ENCODE measurements at regions not wholly inside any gene's neighbourhood (a gene's known extent, or its start where the extent isn't known, plus 50 kb on each side); places are given as distances from the start of the nearest gene placed in this dataset.
"Not testable (repeated sequence)": the region's sequence is repeated elsewhere in the genome, so short reads cannot be mapped to it uniquely, and the experiment has no call there.

DNA sequence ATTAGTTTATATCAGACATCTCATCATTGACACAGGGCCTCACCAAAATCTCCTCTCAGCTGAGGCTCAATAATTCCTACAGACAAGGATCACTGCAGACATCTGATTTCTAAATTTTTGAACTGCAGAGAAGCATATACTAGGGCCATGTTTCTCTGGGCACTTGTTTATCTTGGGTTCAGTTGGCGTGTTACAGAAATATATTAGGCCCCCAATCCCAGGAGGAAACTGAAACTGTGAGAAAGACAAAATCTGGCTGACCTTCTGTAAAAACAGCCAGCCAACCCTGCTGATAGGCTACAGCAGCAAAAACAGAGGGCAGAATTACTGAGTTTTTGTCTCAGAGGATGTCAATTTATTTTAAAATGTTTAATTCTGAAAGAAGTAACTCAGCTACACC lies 634.6 kb downstream of the ETNK1 start:
- TF ChIP-seq, protein P1, sequence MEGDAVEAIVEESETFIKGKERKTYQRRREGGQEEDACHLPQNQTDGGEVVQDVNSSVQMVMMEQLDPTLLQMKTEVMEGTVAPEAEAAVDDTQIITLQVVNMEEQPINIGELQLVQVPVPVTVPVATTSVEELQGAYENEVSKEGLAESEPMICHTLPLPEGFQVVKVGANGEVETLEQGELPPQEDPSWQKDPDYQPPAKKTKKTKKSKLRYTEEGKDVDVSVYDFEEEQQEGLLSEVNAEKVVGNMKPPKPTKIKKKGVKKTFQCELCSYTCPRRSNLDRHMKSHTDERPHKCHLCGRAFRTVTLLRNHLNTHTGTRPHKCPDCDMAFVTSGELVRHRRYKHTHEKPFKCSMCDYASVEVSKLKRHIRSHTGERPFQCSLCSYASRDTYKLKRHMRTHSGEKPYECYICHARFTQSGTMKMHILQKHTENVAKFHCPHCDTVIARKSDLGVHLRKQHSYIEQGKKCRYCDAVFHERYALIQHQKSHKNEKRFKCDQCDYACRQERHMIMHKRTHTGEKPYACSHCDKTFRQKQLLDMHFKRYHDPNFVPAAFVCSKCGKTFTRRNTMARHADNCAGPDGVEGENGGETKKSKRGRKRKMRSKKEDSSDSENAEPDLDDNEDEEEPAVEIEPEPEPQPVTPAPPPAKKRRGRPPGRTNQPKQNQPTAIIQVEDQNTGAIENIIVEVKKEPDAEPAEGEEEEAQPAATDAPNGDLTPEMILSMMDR (IDR thresholded peaks at IDR 0.05; ENCODE audit: borderline replicate concordance, insufficient read depth, low read depth, low read length) = no peak
- no peak overlapping the region for H3K4me3 ChIP-seq (ENCODE audit: low read depth, low read length)

DNA sequence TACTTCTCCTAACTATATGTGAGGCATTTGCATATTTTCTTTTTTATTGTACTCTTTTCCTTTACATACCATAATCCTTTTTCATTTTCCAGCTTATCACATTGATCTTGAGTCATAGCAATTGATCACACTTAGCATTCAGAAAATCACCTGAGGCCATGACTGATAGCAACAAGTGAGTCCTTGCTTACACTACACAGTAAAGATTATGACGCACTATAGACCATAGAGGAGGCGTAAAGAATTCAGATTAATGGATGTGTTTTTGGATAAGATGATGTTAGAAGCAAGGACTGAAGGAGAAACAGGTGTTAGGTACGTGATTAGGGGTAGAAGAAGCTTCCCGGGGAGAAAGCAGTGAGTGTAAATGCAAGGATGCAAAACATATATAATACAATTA lies 637.7 kb downstream of the ETNK1 start:
- TF ChIP-seq, protein P1 (IDR thresholded peaks at IDR 0.05; ENCODE audit: borderline replicate concordance, insufficient read depth, low read depth, low read length) = no peak
- no peak overlapping the region for H3K4me3 ChIP-seq (ENCODE audit: low read depth, low read length)

DNA sequence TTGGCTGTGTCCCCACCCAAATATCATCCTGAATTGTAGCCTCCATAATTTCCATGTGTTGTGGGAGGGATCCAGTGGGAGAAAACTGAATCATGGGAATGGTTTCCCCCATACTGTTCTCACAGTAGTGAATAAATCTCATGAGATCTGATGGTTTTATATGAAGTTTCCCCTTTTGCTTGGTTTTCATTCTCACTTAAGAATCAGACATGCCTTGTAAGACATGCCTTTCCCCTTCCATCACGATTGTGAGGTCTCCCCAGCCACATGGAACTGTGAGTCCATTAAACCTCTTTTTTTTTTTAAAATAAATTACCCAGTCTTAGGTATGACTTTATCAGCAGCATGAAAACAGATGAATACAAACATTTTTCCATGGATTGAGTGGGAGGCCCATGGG lies 652.9 kb downstream of the ETNK1 start:
- H3K4me3 ChIP-seq (ENCODE audit: low read depth, low read length) = no peak overlapping the region
- TF ChIP-seq, protein P1 (IDR thresholded peaks at IDR 0.05; ENCODE audit: borderline replicate concordance, insufficient read depth, low read depth, low read length) = no peak

DNA sequence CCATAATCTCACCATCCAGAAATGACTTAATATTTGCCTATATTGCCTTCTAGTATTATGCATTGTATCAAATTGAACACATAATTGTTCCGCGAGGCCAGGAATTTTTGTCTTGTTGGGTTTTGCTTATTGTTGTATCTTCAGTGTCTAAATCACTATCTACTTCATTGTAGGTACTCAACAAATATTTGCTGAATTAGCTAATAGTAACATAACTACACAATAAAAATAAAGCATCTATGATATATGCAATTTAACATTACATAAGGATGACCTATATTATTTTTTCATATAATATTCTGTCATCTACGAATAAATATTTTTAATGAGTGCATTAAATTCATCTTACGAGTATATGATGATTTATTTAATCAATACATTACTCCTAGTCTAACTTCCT lies 656.3 kb downstream of the ETNK1 start:
- TF ChIP-seq, protein P1 (IDR thresholded peaks at IDR 0.05; ENCODE audit: borderline replicate concordance, insufficient read depth, low read depth, low read length) = no peak
- H3K4me3 ChIP-seq (ENCODE audit: low read depth, low read length) = no peak overlapping the region

DNA sequence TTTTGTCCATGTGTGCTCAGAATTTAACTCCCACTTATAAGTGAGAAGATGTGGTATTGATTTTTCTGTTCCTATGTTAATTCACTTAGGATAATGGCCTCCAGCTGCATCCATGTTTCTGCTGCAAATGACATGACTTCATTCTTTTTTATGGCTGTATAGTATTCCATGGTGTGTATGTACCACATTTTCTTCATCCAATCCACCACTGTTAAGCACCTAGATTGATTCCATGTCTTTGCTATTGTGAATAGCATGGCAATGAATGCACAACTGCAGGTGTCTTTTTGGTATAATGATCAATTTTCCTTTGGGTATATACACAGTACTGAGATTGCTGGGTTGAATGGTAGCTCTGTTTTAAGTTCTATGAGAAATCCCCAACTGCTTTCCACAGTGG lies 657.7 kb downstream of the ETNK1 start:
- H3K4me3 ChIP-seq (ENCODE audit: low read depth, low read length) = no peak overlapping the region
- TF ChIP-seq, protein P1 (IDR thresholded peaks at IDR 0.05; ENCODE audit: borderline replicate concordance, insufficient read depth, low read depth, low read length) = no peak

DNA sequence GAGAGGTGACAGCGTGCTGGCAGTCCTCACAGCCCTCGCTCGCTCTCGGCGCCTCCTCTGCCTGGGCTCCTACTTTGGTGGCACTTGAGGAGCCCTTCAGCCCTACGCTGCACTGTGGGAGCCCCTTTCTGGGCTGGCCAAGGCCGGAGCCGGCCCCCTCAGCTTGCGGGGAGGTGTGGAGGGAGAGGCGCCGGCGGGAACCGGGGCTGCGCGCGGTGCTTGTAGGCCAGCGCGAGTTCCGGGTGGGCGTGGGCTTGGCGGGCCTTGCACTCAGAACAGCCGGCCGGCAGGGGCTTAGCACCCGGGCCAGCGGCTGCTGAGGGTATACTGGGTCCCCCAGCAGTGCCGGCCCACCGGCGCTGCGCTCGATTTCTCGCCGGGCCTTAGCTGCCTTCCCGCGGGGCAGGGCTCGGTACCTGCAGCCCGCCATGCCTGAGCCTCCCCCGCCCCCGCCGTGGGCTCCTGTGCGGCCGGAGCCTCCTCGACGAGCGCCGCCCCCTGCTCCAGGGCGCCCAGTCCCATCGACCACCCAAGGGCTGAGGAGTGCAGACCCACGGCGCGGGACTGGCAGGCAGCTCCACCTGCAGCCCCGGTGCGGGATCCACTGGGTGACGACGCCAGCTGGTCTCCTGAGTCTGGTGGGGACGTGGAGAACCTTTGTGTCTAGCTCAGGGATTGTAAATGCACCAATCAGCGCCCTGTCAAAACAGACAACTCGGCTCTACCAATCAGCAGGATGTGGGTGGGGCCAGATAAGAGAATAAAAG lies 661.0 kb downstream of the ETNK1 start:
- H3K4me3 ChIP-seq (ENCODE audit: low read depth, low read length) = not testable (repeated sequence)

DNA sequence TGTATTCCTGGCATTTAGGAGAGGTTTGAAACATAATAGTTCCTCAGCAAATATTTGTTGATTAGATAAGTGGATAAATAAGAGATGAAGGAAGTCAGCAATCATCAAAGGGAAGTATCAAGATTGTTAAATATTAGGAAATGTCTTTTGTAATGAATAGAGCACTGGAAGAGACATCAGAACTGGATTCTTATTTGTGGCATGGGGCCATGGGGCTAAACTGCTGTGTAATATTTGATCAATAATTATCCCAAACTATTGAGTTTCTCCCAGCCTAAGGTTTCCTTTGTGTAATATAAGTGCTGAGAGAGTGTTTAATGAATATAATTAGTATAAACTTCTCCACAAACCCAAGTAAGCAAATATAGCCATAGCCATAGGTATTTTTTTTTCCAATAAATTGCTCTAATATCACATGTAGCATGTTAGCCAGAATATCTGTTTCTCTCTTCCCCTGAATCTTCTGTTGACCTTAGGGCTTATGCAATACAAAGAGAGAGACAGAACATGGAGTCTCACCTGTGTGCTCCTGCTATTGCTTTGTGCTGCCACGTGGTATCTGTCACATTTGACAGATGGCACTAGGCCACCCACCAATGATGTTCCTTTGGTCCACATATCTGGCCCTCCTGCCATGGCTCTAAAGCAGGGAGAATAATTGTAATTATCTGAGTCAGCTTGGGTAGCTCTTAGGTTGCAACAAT lies 658.7 kb downstream of the SOX5 start:
- TF ChIP-seq, protein P1 (IDR thresholded peaks at IDR 0.05; ENCODE audit: borderline replicate concordance, insufficient read depth, low read depth, low read length) = no peak
- no peak overlapping the region for H3K4me3 ChIP-seq (ENCODE audit: low read depth, low read length)
